CMK (cell line): ENCODE measurements at regions not wholly inside any gene's neighbourhood (a gene's known extent, or its start where the extent isn't known, plus 50 kb on each side); places are given as distances from the start of the nearest gene placed in this dataset.

ENCODE experiments used
- DNase-seq: peaks from one replicate; pipeline ENCODE4 v3.0.0-alpha.2; 2010; ENCODE audit warnings: low read depth

DNA sequence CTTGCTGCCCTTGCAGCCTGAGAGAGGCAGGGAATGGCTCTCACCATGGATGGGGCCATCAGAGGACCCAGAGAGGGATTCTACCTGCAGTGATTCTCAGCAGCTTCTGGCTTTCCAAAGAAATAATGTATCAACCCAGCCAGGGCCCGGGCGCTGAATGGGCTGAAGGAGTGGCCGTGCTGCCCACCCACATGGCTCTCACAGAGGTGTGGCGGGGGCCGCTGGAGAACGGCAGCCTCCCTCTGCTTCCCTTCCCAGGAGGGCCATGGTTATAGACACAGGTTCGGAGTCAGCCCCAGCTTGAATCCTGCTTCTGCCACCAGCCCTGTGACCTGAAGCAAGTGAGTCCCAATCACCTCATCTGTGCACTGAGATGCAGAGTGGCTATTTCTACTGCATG lies 82.7 kb downstream of the THAP12 start:
- DNase-seq: no peak

DNA sequence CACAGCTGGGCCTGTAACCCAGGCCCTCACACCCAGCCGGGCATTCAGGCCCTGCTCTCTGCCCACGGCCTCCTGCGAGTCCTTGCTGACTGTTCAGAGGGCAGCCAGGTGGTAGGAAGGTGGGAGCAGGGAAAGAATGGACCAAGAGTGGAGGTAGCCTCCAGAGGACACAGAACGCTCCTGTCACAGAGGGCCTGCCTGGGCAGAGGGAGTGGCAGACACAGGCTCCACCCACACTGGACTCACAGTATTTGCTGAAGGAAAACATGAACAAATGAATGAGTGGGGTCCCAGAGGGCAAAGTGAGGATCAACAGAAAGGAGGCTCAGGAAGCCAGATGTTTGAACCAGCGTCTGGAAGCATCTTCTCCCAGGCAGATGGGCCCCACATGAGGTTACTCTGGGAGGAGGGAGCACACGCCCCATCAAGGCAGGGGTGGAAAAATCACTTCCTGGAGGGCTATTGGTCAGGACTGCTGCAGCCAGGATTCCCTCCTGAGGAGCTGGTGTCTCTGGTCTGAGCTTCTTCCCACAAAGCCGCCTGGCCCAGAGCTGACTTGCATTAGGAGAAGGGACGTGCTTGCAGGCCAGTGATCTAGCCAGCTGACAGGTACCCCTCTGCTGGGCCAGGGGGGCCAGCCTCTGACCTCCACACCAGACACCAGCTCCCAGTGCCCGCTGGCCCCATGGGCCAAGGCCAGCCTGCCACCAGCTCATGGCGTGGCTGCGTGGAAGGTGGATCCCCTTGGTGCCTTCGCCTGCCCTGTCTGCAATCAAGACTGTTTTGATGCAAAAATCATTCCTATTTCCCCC lies 84.0 kb downstream of the THAP12 start:
- DNase-seq: no peak

GRCh38 chr11:76293189-76293631 lies 86.9 kb upstream of the WNT11 start:
- no peak for DNase-seq

GRCh38 chr11:76292583-76293188 lies 86.4 kb upstream of the WNT11 start:
- no peak for DNase-seq

GRCh38 chr11:76291576-76292526 lies 85.5 kb upstream of the WNT11 start:
- no peak for DNase-seq

DNA sequence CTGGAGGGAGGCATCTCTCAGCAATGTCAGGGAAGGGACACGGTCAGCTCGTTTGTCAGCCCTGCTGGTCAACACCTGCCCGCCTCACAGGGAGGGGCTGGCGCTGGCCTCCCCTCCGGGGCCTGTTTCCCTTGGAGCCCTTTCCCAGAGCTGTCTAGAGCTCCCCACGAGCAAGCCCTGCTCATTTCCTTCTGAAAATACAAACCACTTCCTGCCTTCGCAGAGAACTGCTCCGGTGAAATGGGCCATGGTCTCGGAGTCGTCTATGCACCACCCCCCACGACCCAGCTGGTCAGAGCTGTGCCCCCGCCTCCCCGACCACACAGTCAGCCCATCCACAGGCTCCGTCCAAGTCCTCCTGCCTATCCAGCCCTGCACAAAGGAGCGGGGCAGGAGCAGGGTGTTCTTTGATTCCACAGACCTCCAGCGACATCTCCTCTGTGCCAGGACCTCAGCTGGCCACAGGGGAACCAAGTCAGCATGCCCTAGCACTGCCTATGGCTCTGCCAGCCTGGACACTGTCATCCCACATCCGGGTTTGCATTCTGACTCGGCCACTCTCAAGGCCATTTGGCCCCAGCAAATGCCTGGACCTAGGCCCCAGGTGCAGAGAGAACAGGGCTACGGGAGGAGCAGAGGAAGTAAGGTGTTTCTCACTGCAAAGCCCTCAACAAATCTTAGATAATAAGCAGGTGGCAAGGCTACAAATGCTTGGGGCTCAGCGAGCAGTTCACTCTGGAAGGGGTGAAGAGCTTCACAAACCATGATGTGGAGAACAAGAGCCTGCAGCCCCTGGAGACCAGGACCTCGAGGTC lies 82.1 kb upstream of the WNT11 start:
- peak; percentile 59 for DNase-seq

DNA sequence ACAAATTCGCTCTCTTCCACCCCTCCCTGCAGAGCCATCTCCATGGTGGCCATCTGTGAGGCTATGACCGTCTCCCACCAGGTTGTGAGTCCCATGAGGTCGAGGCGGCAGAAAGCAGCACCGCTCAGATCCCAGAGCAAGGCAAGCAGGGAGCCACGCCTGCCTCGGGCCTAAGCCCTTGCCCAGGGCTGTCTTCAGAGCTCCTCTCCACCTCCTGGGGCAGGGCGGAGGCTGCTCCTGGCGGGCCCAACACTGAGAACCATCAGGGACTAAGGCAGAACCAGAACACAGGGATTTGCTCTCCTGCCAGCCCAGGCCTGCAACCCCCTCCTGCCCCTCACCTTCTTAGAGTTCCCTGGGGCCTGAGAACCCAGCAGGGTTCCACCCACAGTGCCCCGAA lies 80.9 kb upstream of the WNT11 start:
- no peak for DNase-seq

GRCh38 chr11:76285397-76286104 lies 79.2 kb upstream of the WNT11 start:
- DNase-seq: no peak

DNA sequence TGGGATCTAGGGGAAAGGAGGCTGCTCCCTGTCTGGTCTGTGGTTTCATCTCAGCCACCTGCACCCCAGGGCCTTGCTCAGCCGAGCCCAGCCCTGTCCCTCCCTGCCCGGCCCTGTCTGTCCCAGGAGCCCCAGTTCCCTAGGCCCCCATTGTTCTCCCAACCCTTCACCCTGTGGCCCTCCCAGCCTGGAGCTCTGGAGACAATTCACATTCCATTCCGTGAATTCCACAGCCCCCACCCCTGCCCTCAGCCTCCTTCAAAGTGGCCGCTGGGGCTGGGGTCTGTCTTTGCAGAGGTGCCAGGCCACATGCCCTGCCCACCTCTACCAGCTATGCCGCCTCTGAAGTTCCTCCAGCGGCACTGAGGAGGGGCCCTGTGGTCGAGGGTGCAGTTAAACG lies 77.9 kb upstream of the WNT11 start:
- DNase-seq: no peak

- no peak for DNase-seq
These were observed 76.7 kb upstream of the WNT11 start for GRCh38 chr11:76282811-76283595.

- no peak for DNase-seq
These were observed 75.9 kb upstream of the WNT11 start for GRCh38 chr11:76282172-76282571.

GRCh38 chr11:76281558-76281906 lies 75.2 kb upstream of the WNT11 start:
- DNase-seq: no peak

- DNase-seq: no peak
These were observed 74.7 kb upstream of the WNT11 start for GRCh38 chr11:76280882-76281557.

- no peak for DNase-seq
These were observed 74.0 kb upstream of the WNT11 start for GRCh38 chr11:76280151-76280881.

GRCh38 chr11:76279646-76280045 lies 73.3 kb upstream of the WNT11 start:
- DNase-seq: no peak

GRCh38 chr11:76279038-76279437 lies 72.7 kb upstream of the WNT11 start:
- DNase-seq: no peak

- no peak for DNase-seq
These were observed 72.2 kb upstream of the WNT11 start for GRCh38 chr11:76278526-76278925.

GRCh38 chr11:76277298-76278175 lies 71.2 kb upstream of the WNT11 start:
- peak; percentile 44 for DNase-seq
